CD4-positive, alpha-beta T cell treated with Interleukin-6 at 100 ng/mL for 8 hours (primary cell): ENCODE measurements at regions not wholly inside any gene's neighbourhood (a gene's known extent, or its start where the extent isn't known, plus 50 kb on each side); places are given as distances from the start of the nearest gene placed in this dataset.

Source experiments
- DNase-seq: peaks from one replicate; pipeline ENCODE4 v3.0.0-alpha.2; 2020; ENCODE audit warnings: mixed read lengths, low spot score

DNA sequence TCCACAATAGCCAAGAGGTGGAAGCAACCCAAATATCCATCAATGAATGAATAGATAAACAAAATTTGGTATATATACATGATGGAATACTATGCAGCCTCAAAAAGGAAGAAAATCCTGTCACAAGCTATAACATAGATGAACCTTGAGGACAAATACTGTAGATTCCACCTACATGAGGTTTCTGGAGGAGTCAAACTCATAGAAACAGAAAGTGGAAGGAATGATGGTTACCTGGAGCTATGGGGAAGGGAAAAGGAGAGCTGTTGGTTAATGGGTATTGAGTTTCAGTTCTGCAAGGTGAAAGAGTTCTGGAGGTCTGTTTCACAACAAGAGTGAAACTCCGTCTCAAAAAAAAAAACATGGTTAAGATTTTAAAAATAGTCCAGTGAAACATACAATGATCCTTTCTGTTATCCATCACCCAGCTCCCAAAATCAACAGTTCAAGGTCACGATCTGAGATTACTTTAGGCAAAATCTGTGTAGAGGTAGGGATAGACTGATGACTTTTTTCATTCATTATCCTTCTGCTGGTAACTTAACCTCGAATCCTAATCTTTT is 80.8 kb upstream of the HNRNPU start:
- no peak for DNase-seq

DNA sequence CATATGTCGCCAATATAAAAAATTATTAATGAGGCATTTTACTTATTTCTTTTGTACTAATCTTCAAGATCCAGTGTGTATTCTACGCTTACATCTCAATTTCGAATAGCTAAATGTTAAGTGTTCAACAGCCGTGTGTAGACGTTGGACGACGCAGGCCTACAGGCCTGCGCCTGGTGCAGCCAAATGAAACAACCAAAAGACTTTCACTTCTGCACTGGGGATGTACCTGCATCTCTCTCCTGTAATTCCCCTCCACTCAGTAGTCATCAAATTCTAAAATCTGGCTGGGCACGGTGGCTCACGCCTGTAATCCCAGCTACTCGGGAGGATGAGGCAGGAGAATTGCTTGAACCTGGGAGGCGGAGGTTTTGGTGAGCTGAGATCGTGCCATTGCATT is 76.8 kb upstream of the HNRNPU start:
- DNase-seq, result no peak

GRCh38 chr1:244937099-244937498 is 72.8 kb upstream of the HNRNPU start:
- no peak for DNase-seq

- DNase-seq, result no peak
Observed at GRCh38 chr1:244920911-244921761, 56.8 kb upstream of the HNRNPU start.

DNA sequence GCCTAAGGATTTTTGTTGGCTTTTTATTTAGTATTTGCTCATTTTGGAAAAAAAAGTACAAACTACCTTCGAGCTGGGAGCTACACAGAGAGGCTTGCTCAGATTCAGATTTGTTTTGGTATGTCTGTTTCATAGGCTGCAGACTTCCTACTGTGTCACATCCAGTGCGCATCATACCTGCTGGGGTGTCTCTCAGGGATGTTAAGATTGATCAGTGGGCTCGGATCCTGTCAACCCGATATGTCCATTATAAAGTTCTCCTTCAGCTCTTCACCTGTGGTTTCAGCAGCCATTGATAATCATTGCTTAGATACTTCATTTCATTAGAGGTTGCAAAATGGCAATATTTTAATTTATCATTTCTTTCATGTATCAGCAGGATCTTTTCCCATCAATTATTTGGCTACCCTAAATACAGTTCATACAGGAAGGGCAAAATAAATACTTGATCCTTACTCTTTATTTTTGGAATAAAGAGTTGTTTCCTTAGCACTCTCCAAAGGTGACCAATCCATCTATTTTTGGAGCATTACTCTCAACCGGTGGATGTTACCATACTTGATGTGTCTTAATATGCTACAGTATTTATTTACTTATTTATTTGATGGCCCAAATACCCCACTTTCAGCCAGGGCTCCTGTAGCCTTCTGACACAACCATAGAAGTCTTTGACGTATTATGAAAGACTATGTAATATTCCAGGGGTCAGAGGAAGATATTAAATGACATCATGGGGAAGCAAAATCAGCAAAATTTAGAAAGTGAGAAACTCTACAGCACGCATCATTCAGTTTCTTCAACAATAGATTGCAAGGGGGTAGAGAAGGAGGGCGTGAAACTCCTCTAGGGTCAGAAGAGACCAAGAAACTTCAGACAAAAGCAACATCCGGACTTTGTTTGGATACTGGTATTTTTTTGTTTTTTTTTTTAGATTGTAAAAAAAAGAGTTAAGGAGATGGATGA is 55.3 kb upstream of the HNRNPU start:
- DNase-seq, result no peak

DNA sequence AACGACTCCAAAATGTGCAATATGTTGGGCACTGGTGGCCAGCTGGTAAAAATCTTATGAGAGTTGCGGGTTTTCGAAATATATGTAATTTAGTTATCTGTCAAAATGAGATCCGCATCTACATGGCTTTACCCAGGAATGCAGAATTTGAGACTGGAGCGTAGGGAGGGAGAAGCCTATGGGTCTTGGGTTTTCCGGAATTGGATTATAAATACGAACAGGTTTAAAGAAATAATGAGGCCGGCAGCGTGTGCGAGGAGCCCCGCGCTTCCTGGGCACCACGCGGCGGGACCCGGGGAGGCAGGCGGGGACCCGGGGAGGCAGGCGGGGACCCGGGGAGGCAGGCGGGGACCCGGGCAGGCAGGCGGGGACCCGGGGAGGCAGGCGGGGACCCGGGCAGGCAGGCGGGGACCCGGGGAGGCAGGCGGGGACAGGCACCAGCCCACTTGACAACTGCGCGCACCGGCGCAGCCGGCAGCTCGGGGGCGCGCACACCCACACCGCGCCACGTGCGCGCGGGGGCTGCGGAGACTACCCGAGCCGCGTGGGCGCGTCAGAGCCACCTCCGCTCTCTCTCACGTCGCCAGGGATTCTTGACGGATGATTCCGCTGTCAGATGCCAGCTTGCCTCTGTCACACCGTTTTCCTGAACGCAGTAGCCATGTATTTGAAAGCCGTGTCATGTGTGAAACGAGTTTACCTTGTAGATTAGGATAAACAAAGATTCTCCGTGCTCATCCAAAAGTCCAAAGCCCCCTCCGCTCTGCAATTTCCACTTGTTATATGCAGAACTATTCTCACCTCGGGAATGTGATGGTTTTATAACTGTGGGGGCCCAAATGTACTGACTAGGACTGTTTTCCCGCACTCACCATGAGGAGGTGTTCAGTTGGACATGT is 54.3 kb upstream of the HNRNPU start:
- peak; percentile 63 for DNase-seq

- no peak for DNase-seq
Observed at GRCh38 chr1:244917073-244917670, 52.8 kb upstream of the HNRNPU start.

DNA sequence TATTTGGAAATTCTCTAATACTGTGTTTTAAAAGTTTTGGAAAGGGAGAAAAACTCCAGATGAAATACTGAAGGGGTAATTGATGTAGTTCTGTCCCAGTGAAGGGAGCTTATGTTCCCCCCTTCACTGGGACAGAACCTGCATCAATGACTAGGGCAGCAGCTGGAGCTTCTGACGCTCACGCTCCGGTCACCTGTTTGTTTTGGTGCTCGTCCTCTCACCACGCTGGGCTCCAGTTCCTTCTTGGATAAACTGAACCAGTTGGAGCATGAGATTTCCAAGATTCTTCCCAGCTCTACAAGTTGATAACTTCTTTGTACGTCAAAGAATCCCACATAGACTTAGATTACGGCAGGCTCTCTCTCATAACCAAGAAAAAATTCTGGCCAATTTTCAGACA is 51.4 kb upstream of the HNRNPU start:
- no peak for DNase-seq

DNA sequence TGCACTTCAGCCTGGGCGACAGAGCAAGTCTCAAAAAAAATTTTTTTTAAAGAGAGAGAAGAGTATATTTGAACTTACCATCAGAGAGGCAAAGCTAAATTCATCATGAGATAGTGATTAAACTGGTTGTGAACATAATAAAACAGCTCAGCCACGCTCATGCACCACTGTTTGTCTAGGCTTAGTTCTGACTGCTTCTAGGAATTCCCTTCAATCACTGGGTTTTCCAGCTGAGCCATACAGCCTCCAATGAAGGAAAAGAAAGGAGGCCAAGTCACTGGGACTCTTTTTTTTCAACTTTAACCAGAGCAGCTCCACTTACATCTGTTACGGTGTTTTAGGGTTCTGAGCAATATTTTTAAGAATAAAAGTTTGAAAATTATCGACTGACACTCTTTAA is 50.4 kb upstream of the HNRNPU start:
- DNase-seq, result no peak
